Gastroesophageal sphincter (tissue), 4 donors: ENCODE measurements at regions not wholly inside any gene's neighbourhood (a gene's known extent, or its start where the extent isn't known, plus 50 kb on each side); places are given as distances from the start of the nearest gene placed in this dataset.

Experiments
- ATAC-seq: fragments of 150-250 bp; one replicate; pipeline ENCODE4 v1.9.1; 2016; ENCODE audit warnings: mild to moderate bottlenecking, moderate library complexity
- H3K27ac ChIP-seq, 4 donors: fragments of 200-600 bp; sonication (generic) in 3 of 4; 1 replicate in 3 of 4; 2 replicates in 1 of 4; pipeline ENCODE4 v1.5.1; 2016 to 2019
- H3K27me3 ChIP-seq: fragments of 200-600 bp; sonication (generic); one replicate; pipeline ENCODE4 v1.5.1; 2019
- H3K36me3 ChIP-seq, 2 donors: fragments of 200-600 bp; sonication (generic); one replicate each; pipeline ENCODE4 v1.5.1; 2019; ENCODE audit warnings: control low read depth in 1 of 2
- H3K4me1 ChIP-seq, 3 donors: fragments of 200-600 bp; sonication (generic); 1 replicate in 2 of 3; 2 replicates in 1 of 3; pipeline ENCODE4 v1.5.1; 2016 to 2019; ENCODE audit warnings: control low read depth in 2 of 3
- H3K4me3 ChIP-seq, 2 donors: fragments of 200-600 bp; sonication (generic); one replicate each; pipeline ENCODE4 v1.5.1; 2019; ENCODE audit warnings: mild to moderate bottlenecking in 1 of 2, moderate library complexity in 1 of 2
- H3K9me3 ChIP-seq, 3 donors: fragments of 200-600 bp; sonication (generic); one replicate each; pipeline ENCODE4 v1.5.1; 2017 to 2019; ENCODE audit warnings: control low read depth in 2 of 3
- EP300 ChIP-seq: sonication (generic); formaldehyde crosslinking; IDR thresholded peaks from one replicate; pipeline ENCODE4 v1.6.1; 2017; ENCODE audit warnings: antibody characterized with exemption, mild to moderate bottlenecking
- POLR2A ChIP-seq, 2 donors: fragments of 450-650 bp; IDR thresholded peaks; one replicate each; pipeline ENCODE4 v1.6.1; 2017; ENCODE audit warnings: antibody characterized with exemption in 2 of 2, mild to moderate bottlenecking in 2 of 2, moderate library complexity in 1 of 2
- POLR2AphosphoS5 ChIP-seq: sonication (generic); formaldehyde crosslinking; IDR thresholded peaks from one replicate; pipeline ENCODE4 v1.6.1; 2017; ENCODE audit warnings: antibody characterized with exemption
- WGBS, 2 donors: methylation state at CpG; one replicate each; pipeline ENCODE4 v1.1.5; 2018; ENCODE audit warnings: low coverage in 1 of 2; 5-methylcytosine and 5-hydroxymethylcytosine counted together
- TF ChIP-seq, protein P1 (sequence below), 4 experiments: fragments of 200-600 bp in 2 of 4; fragments of 450-650 bp in 2 of 4; sonication (generic) in 1 of 4; IDR thresholded peaks; one replicate each; pipeline ENCODE4 v1.5.1; 2017 to 2019; ENCODE audit warnings: antibody characterized with exemption in 4 of 4, mild to moderate bottlenecking in 2 of 4, moderate library complexity in 2 of 4

DNA sequence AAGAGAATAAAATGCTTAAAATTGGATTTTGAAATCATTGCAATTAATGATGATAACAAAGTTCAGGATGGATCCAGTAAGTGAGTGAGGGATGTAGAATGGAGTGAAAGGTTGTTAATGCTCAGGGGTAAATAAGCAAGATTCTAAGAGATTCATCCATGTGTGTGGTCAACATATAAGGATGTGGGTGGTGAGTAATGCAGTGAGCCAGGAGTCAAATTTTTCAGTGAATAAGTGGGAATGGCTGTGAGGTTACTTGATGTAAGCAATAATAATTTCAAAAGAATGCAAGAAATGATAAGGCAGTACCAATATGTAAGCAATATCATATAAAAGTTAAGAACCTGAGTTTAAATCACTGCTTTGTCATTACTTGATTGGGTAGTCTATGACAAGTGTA lies 207.5 kb upstream of the ADGRB3 start:
- Histone ChIP-seq H3K9me3 (no peaks in the 10 kb centered on the region), H3K27me3 (no peaks in the 10 kb centered on the region), H3K4me3 (no peak overlapping the region), H3K4me1 (no peaks in the 10 kb centered on the region), H3K36me3 (no peaks in the 10 kb centered on the region), H3K27ac (no peak overlapping the region)
- TF ChIP-seq POLR2AphosphoS5 (no peak), POLR2A (IDR thresholded peaks at IDR 0.05) (no peak), EP300 (no peak)
- TF ChIP-seq, protein P1, sequence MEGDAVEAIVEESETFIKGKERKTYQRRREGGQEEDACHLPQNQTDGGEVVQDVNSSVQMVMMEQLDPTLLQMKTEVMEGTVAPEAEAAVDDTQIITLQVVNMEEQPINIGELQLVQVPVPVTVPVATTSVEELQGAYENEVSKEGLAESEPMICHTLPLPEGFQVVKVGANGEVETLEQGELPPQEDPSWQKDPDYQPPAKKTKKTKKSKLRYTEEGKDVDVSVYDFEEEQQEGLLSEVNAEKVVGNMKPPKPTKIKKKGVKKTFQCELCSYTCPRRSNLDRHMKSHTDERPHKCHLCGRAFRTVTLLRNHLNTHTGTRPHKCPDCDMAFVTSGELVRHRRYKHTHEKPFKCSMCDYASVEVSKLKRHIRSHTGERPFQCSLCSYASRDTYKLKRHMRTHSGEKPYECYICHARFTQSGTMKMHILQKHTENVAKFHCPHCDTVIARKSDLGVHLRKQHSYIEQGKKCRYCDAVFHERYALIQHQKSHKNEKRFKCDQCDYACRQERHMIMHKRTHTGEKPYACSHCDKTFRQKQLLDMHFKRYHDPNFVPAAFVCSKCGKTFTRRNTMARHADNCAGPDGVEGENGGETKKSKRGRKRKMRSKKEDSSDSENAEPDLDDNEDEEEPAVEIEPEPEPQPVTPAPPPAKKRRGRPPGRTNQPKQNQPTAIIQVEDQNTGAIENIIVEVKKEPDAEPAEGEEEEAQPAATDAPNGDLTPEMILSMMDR (IDR thresholded peaks at IDR 0.05) = no peak
- no peak for ATAC-seq

DNA sequence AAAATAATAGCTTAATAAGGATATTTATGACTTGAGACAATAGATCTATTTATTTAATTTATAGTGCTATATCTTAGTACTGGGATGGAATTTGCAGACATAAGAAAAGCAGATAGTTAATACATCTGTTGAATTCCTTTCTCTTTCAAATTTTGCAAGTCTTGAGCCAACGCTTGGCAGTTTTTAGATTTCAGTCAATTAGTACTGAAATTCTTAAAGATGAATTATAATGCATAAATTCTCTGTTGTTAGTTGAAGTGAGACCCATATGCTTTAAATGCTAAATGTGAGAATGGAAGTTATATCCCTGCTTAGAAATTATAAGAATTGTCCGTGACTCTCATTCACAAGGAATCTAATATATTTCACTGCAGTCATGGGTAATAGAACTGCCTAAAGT lies 225.1 kb upstream of the ADGRB3 start:
- no peaks in the 10 kb centered on the region for H3K4me1 ChIP-seq
- WGBS, 2 donors = 77 to 87% methylated on average over 2 of the region's 2 CpGs
- no peaks in the 10 kb centered on the region for H3K27me3 ChIP-seq
- no peak overlapping the region for H3K27ac ChIP-seq
- no peaks in the 10 kb centered on the region for H3K36me3 ChIP-seq
- H3K4me3 ChIP-seq = no peak overlapping the region
- H3K9me3 ChIP-seq = no peaks in the 10 kb centered on the region
- ATAC-seq = no peak
- TF ChIP-seq, protein P1 (IDR thresholded peaks at IDR 0.05) = no peak
- TF ChIP-seq POLR2AphosphoS5 = no peak
- no peak for TF ChIP-seq EP300

- H3K27ac ChIP-seq = no peak overlapping the region
- no peaks in the 10 kb centered on the region for H3K4me1 ChIP-seq
- H3K36me3 ChIP-seq = no peaks in the 10 kb centered on the region
- H3K4me3 ChIP-seq = no peak overlapping the region
- no peaks in the 10 kb centered on the region for H3K27me3 ChIP-seq
- no peak for ATAC-seq
- TF ChIP-seq, protein P1 (IDR thresholded peaks at IDR 0.05) = no peak
- no peak for TF ChIP-seq EP300
- WGBS, 2 donors = 100% methylated on average over 1 of the region's 2 CpGs; no CpG with 5 or more reads in 1 of the 2 donors
- H3K9me3 ChIP-seq = peaks cover 0 to 34% (median 0%) of the 10 kb centered on the region in 3 donors
Observed at GRCh38 chr6:68400396-68400795, 234.7 kb upstream of the ADGRB3 start.

- Histone ChIP-seq H3K4me3 (no peak overlapping the region), H3K36me3 (no peaks in the 10 kb centered on the region), H3K4me1 (no peaks in the 10 kb centered on the region), H3K27me3 (no peaks in the 10 kb centered on the region), H3K9me3 (no peaks in the 10 kb centered on the region), H3K27ac (no peak overlapping the region)
- TF ChIP-seq EP300 (no peak), POLR2A (IDR thresholded peaks at IDR 0.05) (no peak), POLR2AphosphoS5 (no peak)
- TF ChIP-seq, protein P1 (IDR thresholded peaks at IDR 0.05) = no peak
- ATAC-seq = no peak
Observed at GRCh38 chr6:68391953-68392352, 243.1 kb upstream of the ADGRB3 start.

GRCh38 chr6:68372991-68373390 lies 262.1 kb upstream of the ADGRB3 start:
- no peaks in the 10 kb centered on the region for H3K36me3 ChIP-seq
- no peak overlapping the region for H3K4me3 ChIP-seq
- H3K27me3 ChIP-seq = no peaks in the 10 kb centered on the region
- no peak for ATAC-seq
- 62 to 86% methylated on average over 5 of the region's 5 CpGs for WGBS, 2 donors
- no peaks in the 10 kb centered on the region for H3K9me3 ChIP-seq
- H3K4me1 ChIP-seq = no peaks in the 10 kb centered on the region
- H3K27ac ChIP-seq = no peak overlapping the region
- TF ChIP-seq, protein P1 (IDR thresholded peaks at IDR 0.05) = no peak
- TF ChIP-seq POLR2A (IDR thresholded peaks at IDR 0.05) (no peak), EP300 (no peak), POLR2AphosphoS5 (no peak)
